ENCODE measurements at regions not wholly inside any gene's neighbourhood (a gene's known extent, or its start where the extent isn't known, plus 50 kb on each side); places are given as distances from the start of the nearest gene placed in this dataset.

- H3K9ac ChIP-seq (ENCODE audit: low read depth in 1 of 3, low read length in 3 of 3), result no peak overlapping the region
- no peaks in the 10 kb centered on the region for H3K27me3 ChIP-seq (ENCODE audit: control insufficient read depth in 3 of 3, insufficient read depth in 3 of 3, low read length in 3 of 3)
- no peak overlapping the region for H3K27ac ChIP-seq (ENCODE audit: low read depth, low read length)
- H3K9me3 ChIP-seq (ENCODE audit: control insufficient read depth in 3 of 3, low read length in 3 of 3), result peaks cover 0 to 6% (median 0%) of the 10 kb centered on the region in 3 donors
- no peaks in the 10 kb centered on the region for H3K36me3 ChIP-seq (ENCODE audit: control insufficient read depth in 3 of 3, insufficient read depth in 3 of 3, low read length in 3 of 3)
- no peak overlapping the region for H3K4me3 ChIP-seq (ENCODE audit: low read length in 3 of 3)
- no peaks in the 10 kb centered on the region for H3K4me1 ChIP-seq (ENCODE audit: control insufficient read depth in 3 of 3, insufficient read depth in 3 of 3, low read length in 3 of 3)
Observed at GRCh38 chr6:23559587-23560343, 566.2 kb upstream of the NRSN1 start.

- H3K27me3 ChIP-seq (ENCODE audit: control insufficient read depth in 3 of 3, insufficient read depth in 3 of 3, low read length in 3 of 3), result no peaks in the 10 kb centered on the region
- peaks cover 0 to 6% (median 0%) of the 10 kb centered on the region in 3 donors for H3K9me3 ChIP-seq (ENCODE audit: control insufficient read depth in 3 of 3, low read length in 3 of 3)
- H3K36me3 ChIP-seq (ENCODE audit: control insufficient read depth in 3 of 3, insufficient read depth in 3 of 3, low read length in 3 of 3), result no peaks in the 10 kb centered on the region
- no peaks in the 10 kb centered on the region for H3K4me1 ChIP-seq (ENCODE audit: control insufficient read depth in 3 of 3, insufficient read depth in 3 of 3, low read length in 3 of 3)
- no peak overlapping the region for H3K4me3 ChIP-seq (ENCODE audit: low read length in 3 of 3)
- H3K9ac ChIP-seq (ENCODE audit: low read depth in 1 of 3, low read length in 3 of 3), result no peak overlapping the region
- H3K27ac ChIP-seq (ENCODE audit: low read depth, low read length), result no peak overlapping the region
Observed at GRCh38 chr6:23561732-23562131, 564.3 kb upstream of the NRSN1 start.

GRCh38 chr6:23562554-23562953 lies 563.5 kb upstream of the NRSN1 start:
- Histone ChIP-seq H3K9me3 (ENCODE audit: control insufficient read depth in 3 of 3, low read length in 3 of 3) (peaks cover 0 to 6% (median 0%) of the 10 kb centered on the region in 3 donors), H3K27me3 (ENCODE audit: control insufficient read depth in 3 of 3, insufficient read depth in 3 of 3, low read length in 3 of 3) (no peaks in the 10 kb centered on the region), H3K27ac (ENCODE audit: low read depth, low read length) (no peak overlapping the region), H3K4me3 (ENCODE audit: low read length in 3 of 3) (no peak overlapping the region), H3K4me1 (ENCODE audit: control insufficient read depth in 3 of 3, insufficient read depth in 3 of 3, low read length in 3 of 3) (no peaks in the 10 kb centered on the region), H3K36me3 (ENCODE audit: control insufficient read depth in 3 of 3, insufficient read depth in 3 of 3, low read length in 3 of 3) (no peaks in the 10 kb centered on the region), H3K9ac (ENCODE audit: low read depth in 1 of 3, low read length in 3 of 3) (no peak overlapping the region)

- Histone ChIP-seq H3K36me3 (ENCODE audit: control insufficient read depth in 3 of 3, insufficient read depth in 3 of 3, low read length in 3 of 3) (no peaks in the 10 kb centered on the region), H3K9ac (ENCODE audit: low read depth in 1 of 3, low read length in 3 of 3) (no peak overlapping the region), H3K27ac (ENCODE audit: low read depth, low read length) (no peak overlapping the region), H3K4me3 (ENCODE audit: low read length in 3 of 3) (no peak overlapping the region), H3K27me3 (ENCODE audit: control insufficient read depth in 3 of 3, insufficient read depth in 3 of 3, low read length in 3 of 3) (no peaks in the 10 kb centered on the region), H3K4me1 (ENCODE audit: control insufficient read depth in 3 of 3, insufficient read depth in 3 of 3, low read length in 3 of 3) (no peaks in the 10 kb centered on the region), H3K9me3 (ENCODE audit: control insufficient read depth in 3 of 3, low read length in 3 of 3) (peaks cover 0 to 6% (median 0%) of the 10 kb centered on the region in 3 donors)
Observed at GRCh38 chr6:23563323-23563722, 562.7 kb upstream of the NRSN1 start.

- Histone ChIP-seq H3K27ac (ENCODE audit: low read depth, low read length) (no peak overlapping the region), H3K4me3 (ENCODE audit: low read length in 3 of 3) (no peak overlapping the region), H3K9ac (ENCODE audit: low read depth in 1 of 3, low read length in 3 of 3) (no peak overlapping the region), H3K9me3 (ENCODE audit: control insufficient read depth in 3 of 3, low read length in 3 of 3) (peaks cover 0 to 6% (median 0%) of the 10 kb centered on the region in 3 donors), H3K4me1 (ENCODE audit: control insufficient read depth in 3 of 3, insufficient read depth in 3 of 3, low read length in 3 of 3) (no peaks in the 10 kb centered on the region), H3K36me3 (ENCODE audit: control insufficient read depth in 3 of 3, insufficient read depth in 3 of 3, low read length in 3 of 3) (no peaks in the 10 kb centered on the region), H3K27me3 (ENCODE audit: control insufficient read depth in 3 of 3, insufficient read depth in 3 of 3, low read length in 3 of 3) (no peaks in the 10 kb centered on the region)
Observed at GRCh38 chr6:23566418-23566817, 559.6 kb upstream of the NRSN1 start.

- H3K27ac ChIP-seq (ENCODE audit: low read depth, low read length), result no peak overlapping the region
- no peak overlapping the region for H3K4me3 ChIP-seq (ENCODE audit: low read length in 3 of 3)
- no peak overlapping the region for H3K9ac ChIP-seq (ENCODE audit: low read depth in 1 of 3, low read length in 3 of 3)
- H3K27me3 ChIP-seq (ENCODE audit: control insufficient read depth in 3 of 3, insufficient read depth in 3 of 3, low read length in 3 of 3), result no peaks in the 10 kb centered on the region
- no peaks in the 10 kb centered on the region for H3K4me1 ChIP-seq (ENCODE audit: control insufficient read depth in 3 of 3, insufficient read depth in 3 of 3, low read length in 3 of 3)
- no peaks in the 10 kb centered on the region for H3K36me3 ChIP-seq (ENCODE audit: control insufficient read depth in 3 of 3, insufficient read depth in 3 of 3, low read length in 3 of 3)
- H3K9me3 ChIP-seq (ENCODE audit: control insufficient read depth in 3 of 3, low read length in 3 of 3), result no peaks in the 10 kb centered on the region
Observed at GRCh38 chr6:23568292-23568691, 557.7 kb upstream of the NRSN1 start.

- Histone ChIP-seq H3K27me3 (ENCODE audit: control insufficient read depth in 3 of 3, insufficient read depth in 3 of 3, low read length in 3 of 3) (no peaks in the 10 kb centered on the region), H3K36me3 (ENCODE audit: control insufficient read depth in 3 of 3, insufficient read depth in 3 of 3, low read length in 3 of 3) (no peaks in the 10 kb centered on the region), H3K4me3 (ENCODE audit: low read length in 3 of 3) (no peak overlapping the region), H3K27ac (ENCODE audit: low read depth, low read length) (no peak overlapping the region), H3K4me1 (ENCODE audit: control insufficient read depth in 3 of 3, insufficient read depth in 3 of 3, low read length in 3 of 3) (peaks cover 0 to 5% (median 0%) of the 10 kb centered on the region in 3 donors), H3K9me3 (ENCODE audit: control insufficient read depth in 3 of 3, low read length in 3 of 3) (no peaks in the 10 kb centered on the region), H3K9ac (ENCODE audit: low read depth in 1 of 3, low read length in 3 of 3) (no peak overlapping the region)
Observed at GRCh38 chr6:23584134-23584763, 541.8 kb upstream of the NRSN1 start.

GRCh38 chr6:23587582-23587981 lies 538.4 kb upstream of the NRSN1 start:
- H3K4me1 ChIP-seq (ENCODE audit: control insufficient read depth in 3 of 3, insufficient read depth in 3 of 3, low read length in 3 of 3), result peaks cover 0 to 5% (median 0%) of the 10 kb centered on the region in 3 donors
- H3K9ac ChIP-seq (ENCODE audit: low read depth in 1 of 3, low read length in 3 of 3), result no peak overlapping the region
- no peaks in the 10 kb centered on the region for H3K9me3 ChIP-seq (ENCODE audit: control insufficient read depth in 3 of 3, low read length in 3 of 3)
- no peaks in the 10 kb centered on the region for H3K27me3 ChIP-seq (ENCODE audit: control insufficient read depth in 3 of 3, insufficient read depth in 3 of 3, low read length in 3 of 3)
- no peaks in the 10 kb centered on the region for H3K36me3 ChIP-seq (ENCODE audit: control insufficient read depth in 3 of 3, insufficient read depth in 3 of 3, low read length in 3 of 3)
- no peak overlapping the region for H3K27ac ChIP-seq (ENCODE audit: low read depth, low read length)
- no peak overlapping the region for H3K4me3 ChIP-seq (ENCODE audit: low read length in 3 of 3)

GRCh38 chr6:23589811-23590210 lies 536.2 kb upstream of the NRSN1 start:
- no peaks in the 10 kb centered on the region for H3K27me3 ChIP-seq (ENCODE audit: control insufficient read depth in 3 of 3, insufficient read depth in 3 of 3, low read length in 3 of 3)
- H3K27ac ChIP-seq (ENCODE audit: low read depth, low read length), result no peak overlapping the region
- H3K4me1 ChIP-seq (ENCODE audit: control insufficient read depth in 3 of 3, insufficient read depth in 3 of 3, low read length in 3 of 3), result no peaks in the 10 kb centered on the region
- no peak overlapping the region for H3K9ac ChIP-seq (ENCODE audit: low read depth in 1 of 3, low read length in 3 of 3)
- H3K9me3 ChIP-seq (ENCODE audit: control insufficient read depth in 3 of 3, low read length in 3 of 3), result no peaks in the 10 kb centered on the region
- H3K36me3 ChIP-seq (ENCODE audit: control insufficient read depth in 3 of 3, insufficient read depth in 3 of 3, low read length in 3 of 3), result no peaks in the 10 kb centered on the region
- no peak overlapping the region for H3K4me3 ChIP-seq (ENCODE audit: low read length in 3 of 3)

GRCh38 chr6:23590498-23591126 lies 535.4 kb upstream of the NRSN1 start:
- H3K9me3 ChIP-seq (ENCODE audit: control insufficient read depth in 3 of 3, low read length in 3 of 3), result no peaks in the 10 kb centered on the region
- H3K9ac ChIP-seq (ENCODE audit: low read depth in 1 of 3, low read length in 3 of 3), result no peak overlapping the region
- H3K27me3 ChIP-seq (ENCODE audit: control insufficient read depth in 3 of 3, insufficient read depth in 3 of 3, low read length in 3 of 3), result no peaks in the 10 kb centered on the region
- no peak overlapping the region for H3K27ac ChIP-seq (ENCODE audit: low read depth, low read length)
- H3K4me1 ChIP-seq (ENCODE audit: control insufficient read depth in 3 of 3, insufficient read depth in 3 of 3, low read length in 3 of 3), result no peaks in the 10 kb centered on the region
- no peak overlapping the region for H3K4me3 ChIP-seq (ENCODE audit: low read length in 3 of 3)
- no peaks in the 10 kb centered on the region for H3K36me3 ChIP-seq (ENCODE audit: control insufficient read depth in 3 of 3, insufficient read depth in 3 of 3, low read length in 3 of 3)
